ENCODE measurements at regions not wholly inside any gene's neighbourhood (a gene's known extent, or its start where the extent isn't known, plus 50 kb on each side); places are given as distances from the start of the nearest gene placed in this dataset.

DNA sequence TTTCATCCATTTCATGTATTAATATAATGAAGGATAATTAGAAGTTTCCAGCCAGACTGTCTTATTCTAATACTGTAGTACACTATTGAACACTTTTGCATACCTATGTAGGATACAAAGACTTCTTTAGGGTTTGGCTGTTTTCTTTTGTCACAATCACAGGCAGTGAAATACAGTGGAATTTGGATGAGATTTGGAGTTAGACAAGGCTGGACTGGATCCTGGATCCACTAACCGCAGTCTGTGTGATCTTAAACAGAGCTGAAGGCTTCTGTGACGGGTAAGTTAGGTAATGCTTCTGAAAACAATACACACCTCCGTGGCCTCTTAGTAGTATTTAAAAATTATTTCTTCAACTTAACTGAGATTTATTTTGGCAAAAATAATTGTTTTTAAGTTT, 1128.6 kb upstream of the CDH2 start:
- TF ChIP-seq CTCF (IDR thresholded peaks at IDR 0.05) (no peak), EZH2 (IDR thresholded peaks at IDR 0.05) (no peak)
